SK-N-SH (cell line): ENCODE measurements at regions not wholly inside any gene's neighbourhood (a gene's known extent, or its start where the extent isn't known, plus 50 kb on each side); places are given as distances from the start of the nearest gene placed in this dataset.

ENCODE experiments used
- CTCF ChIA-PET: fragments of 300-600, 350-600 bp; formaldehyde crosslinking; extraction: SDS; loops from one replicate; lab custom pipeline; 2021; lab: Yijun Ruan, JAX
- POLR2A ChIA-PET: fragments of 350-600 bp; sonication (Branson Sonifier 250); formaldehyde crosslinking; extraction: SDS; loops from one replicate; lab custom pipeline; 2020; ENCODE audit warnings: antibody characterized with exemption, inconsistent platforms; lab: Yijun Ruan, JAX
- DNase-seq: peaks from one replicate; pipeline ENCODE4 v3.0.0; 2012
- H2AFZ ChIP-seq: fragments of 200-600 bp; sonication (generic); 2 replicates; pipeline ENCODE4 v1.8.1; 2016; ENCODE audit warnings: antibody characterized with exemption, mild to moderate bottlenecking, low read depth
- H3F3A ChIP-seq: fragments of 200-600 bp; sonication (generic); replicated peaks from 2 replicates; pipeline ENCODE3; 2016; ENCODE audit warnings: antibody characterized with exemption, mild to moderate bottlenecking; ENCODE audit not compliant: insufficient read depth
- H3K27ac ChIP-seq, 2 experiments: fragments of 200-500 bp in 1 of 2; fragments of 200-600 bp in 1 of 2; sonication (Bioruptor generic) in 1 of 2; sonication (generic), shearing (Covaris generic) in 1 of 2; 2 replicates each; pipeline versions ENCODE4 v1.5.1 to v1.6.1; 2014 to 2016; ENCODE audit warnings: low read depth in 2 of 2, inconsistent platforms in 1 of 2, low read length in 1 of 2, mild to moderate bottlenecking in 1 of 2, mixed read lengths in 1 of 2
- H3K27me3 ChIP-seq: fragments of 200-600 bp; sonication (generic), shearing (Covaris generic); 2 replicates; pipeline ENCODE4 v1.6.1; 2016; ENCODE audit warnings: mixed run types; ENCODE audit not compliant: insufficient read depth
- H3K36me3 ChIP-seq, 2 experiments: fragments of 200-500 bp in 1 of 2; fragments of 200-600 bp in 1 of 2; sonication (Bioruptor generic) in 1 of 2; sonication (generic) in 1 of 2; replicated peaks in 1 of 2; 2 replicates each; pipeline versions ENCODE3 to v1.5.1; 2014 to 2016; ENCODE audit warnings: low read length in 1 of 2, mild to moderate bottlenecking in 1 of 2; ENCODE audit not compliant: insufficient read depth in 2 of 2, control insufficient read depth in 1 of 2
- H3K4me1 ChIP-seq, 2 experiments: fragments of 200-500 bp in 1 of 2; fragments of 200-600 bp in 1 of 2; sonication (Bioruptor generic) in 1 of 2; sonication (generic), shearing (Covaris generic) in 1 of 2; 2 replicates each; pipeline versions ENCODE4 v1.5.1 to v1.6.1; 2014 to 2016; ENCODE audit warnings: low read depth in 1 of 2, low read length in 1 of 2, mixed run types in 1 of 2; ENCODE audit not compliant: insufficient read depth in 2 of 2, control insufficient read depth in 1 of 2
- H3K4me2 ChIP-seq: fragments of 200-600 bp; sonication (generic), shearing (Covaris generic); 2 replicates; pipeline ENCODE4 v1.6.1; 2017; ENCODE audit warnings: mixed run types
- H3K4me3 ChIP-seq, 2 experiments: fragments of 200-500 bp in 1 of 2; fragments of 200-600 bp in 1 of 2; sonication (Bioruptor generic) in 1 of 2; sonication (generic), shearing (Covaris generic) in 1 of 2; 2 replicates each; pipeline versions ENCODE4 v1.5.1 to v1.8.1; 2014 to 2016; ENCODE audit warnings: low read depth in 2 of 2, inconsistent platforms in 1 of 2, low read length in 1 of 2, mild to moderate bottlenecking in 1 of 2, mixed read lengths in 1 of 2, moderate library complexity in 1 of 2
- H3K79me2 ChIP-seq: fragments of 200-600 bp; sonication (generic); 2 replicates; pipeline ENCODE4 v1.8.1; 2017; ENCODE audit warnings: mild to moderate bottlenecking; ENCODE audit not compliant: insufficient read depth
- H3K9ac ChIP-seq: fragments of 200-600 bp; sonication (generic); 2 replicates; pipeline ENCODE4 v1.6.1; 2017; ENCODE audit warnings: mixed run types
- H3K9me2 ChIP-seq: fragments of 200-600 bp; sonication (generic); 2 replicates; pipeline ENCODE4 v1.6.1; 2017; ENCODE audit warnings: mixed run types
- H3K9me3 ChIP-seq: fragments of 200-600 bp; sonication (generic); 2 replicates; pipeline ENCODE4 v1.6.1; 2017; ENCODE audit warnings: mixed run types, mild to moderate bottlenecking, moderate library complexity
- H4K20me1 ChIP-seq: fragments of 200-600 bp; sonication (generic); 2 replicates; pipeline ENCODE4 v1.6.1; 2017; ENCODE audit warnings: mild to moderate bottlenecking, mixed run types; ENCODE audit not compliant: insufficient read depth
- FOSL2 ChIP-seq: IDR thresholded peaks from 2 replicates; pipeline ENCODE4 v1.4.0; 2012; ENCODE audit warnings: low read depth, mild to moderate bottlenecking, moderate library complexity, borderline replicate concordance
- FOXM1 ChIP-seq: IDR thresholded peaks from 2 replicates; pipeline ENCODE4 v1.4.0; 2012; ENCODE audit warnings: low read depth, mild to moderate bottlenecking
- GABPA ChIP-seq: IDR thresholded peaks from 2 replicates; pipeline ENCODE4 v1.4.0; 2012; ENCODE audit warnings: low read depth, mild to moderate bottlenecking
- MEF2A ChIP-seq: IDR thresholded peaks from 2 replicates; pipeline ENCODE4 v1.4.0; 2012; ENCODE audit warnings: low read depth, borderline replicate concordance
- MXI1 ChIP-seq: IDR thresholded peaks from 2 replicates; pipeline ENCODE4 v1.6.1; 2012; ENCODE audit warnings: mild to moderate bottlenecking, low read depth, low read length, improper control_type of control experiment
- NFIC ChIP-seq: IDR thresholded peaks from 2 replicates; pipeline ENCODE4 v1.4.0; 2012; ENCODE audit warnings: borderline replicate concordance
- NRF1 ChIP-seq: IDR thresholded peaks from 2 replicates; pipeline ENCODE4 v1.6.1; 2012; ENCODE audit warnings: low read depth, mild to moderate bottlenecking, low read length
- POLR2AphosphoS5 ChIP-seq: IDR thresholded peaks from 2 replicates; pipeline ENCODE4 v1.6.1; 2012; ENCODE audit warnings: low read depth, low read length
- RAD21 ChIP-seq: IDR thresholded peaks from 2 replicates; pipeline ENCODE4 v1.6.1; 2012; ENCODE audit warnings: mild to moderate bottlenecking, low read length
- RFX5 ChIP-seq: IDR thresholded peaks from 2 replicates; pipeline ENCODE4 v1.6.1; 2012; ENCODE audit warnings: mild to moderate bottlenecking, improper control_type of control experiment, low read length
- WGBS: methylation state at CpG from one replicate; pipeline ENCODE4 v1.1.6; 2017; ENCODE audit warnings: low lambda C conversion rate; 5-methylcytosine and 5-hydroxymethylcytosine counted together
- TF ChIP-seq, protein P1 (sequence below): IDR thresholded peaks from 2 replicates; pipeline ENCODE4 v1.4.0; 2012; ENCODE audit warnings: low read depth, borderline replicate concordance
- TF ChIP-seq, protein P2 (sequence below): IDR thresholded peaks from 2 replicates; pipeline ENCODE4 v1.4.0; 2012; ENCODE audit warnings: low read depth, borderline replicate concordance
- TF ChIP-seq, protein P3 (sequence below): IDR thresholded peaks from 2 replicates; pipeline ENCODE4 v1.6.1; 2012; ENCODE audit warnings: mild to moderate bottlenecking, low read depth, low read length, moderate library complexity
- TF ChIP-seq, protein P4 (sequence below): fragments of 200-600 bp; sonication (generic); IDR thresholded peaks from 2 replicates; pipeline ENCODE4 v1.6.1; 2017; ENCODE audit warnings: antibody characterized with exemption, mild to moderate bottlenecking, moderate library complexity
- TF ChIP-seq, protein P5 (sequence below): IDR thresholded peaks from 2 replicates; pipeline ENCODE4 v1.4.0; 2012; ENCODE audit warnings: low read depth

DNA sequence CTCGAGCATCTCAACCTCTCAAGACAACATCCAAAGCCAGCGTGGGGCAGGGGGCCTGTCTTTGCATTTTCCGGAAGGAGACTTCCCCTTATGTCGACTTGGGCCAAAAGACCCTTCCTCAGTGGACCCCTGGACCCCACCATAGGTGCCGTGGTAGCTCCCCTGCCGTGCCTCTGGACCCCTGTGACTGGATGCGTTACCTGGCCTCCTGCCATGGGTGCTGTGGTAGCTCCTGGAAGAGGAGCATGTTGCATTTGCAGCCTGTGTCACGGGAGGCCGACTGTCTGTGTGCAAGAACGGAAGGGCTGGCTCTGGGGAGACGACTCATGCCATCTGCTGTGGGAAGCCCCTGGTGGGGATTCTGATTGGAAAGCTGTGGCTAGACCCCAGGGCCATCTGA is 130.1 kb downstream of the FOXL1 start:
- no CpG with 5 or more reads among the region's 11 CpGs for WGBS
- Histone ChIP-seq H3K4me3 (no peak overlapping the region), H3K9me3 (no peaks in the 10 kb centered on the region), H3K4me1 (no peaks in the 10 kb centered on the region), H4K20me1 (no peaks in the 10 kb centered on the region), H3K79me2 (peaks cover 26% of the 10 kb centered on the region), H2AFZ (no peak overlapping the region), H3K36me3 (no peaks in the 10 kb centered on the region), H3K27ac (no peak overlapping the region), H3F3A (peaks cover 7% of the 10 kb centered on the region), H3K27me3 (no peaks in the 10 kb centered on the region), H3K9ac (no peak overlapping the region), H3K4me2 (no peak overlapping the region), H3K9me2 (no peaks in the 10 kb centered on the region)
- TF ChIP-seq, protein P1, sequence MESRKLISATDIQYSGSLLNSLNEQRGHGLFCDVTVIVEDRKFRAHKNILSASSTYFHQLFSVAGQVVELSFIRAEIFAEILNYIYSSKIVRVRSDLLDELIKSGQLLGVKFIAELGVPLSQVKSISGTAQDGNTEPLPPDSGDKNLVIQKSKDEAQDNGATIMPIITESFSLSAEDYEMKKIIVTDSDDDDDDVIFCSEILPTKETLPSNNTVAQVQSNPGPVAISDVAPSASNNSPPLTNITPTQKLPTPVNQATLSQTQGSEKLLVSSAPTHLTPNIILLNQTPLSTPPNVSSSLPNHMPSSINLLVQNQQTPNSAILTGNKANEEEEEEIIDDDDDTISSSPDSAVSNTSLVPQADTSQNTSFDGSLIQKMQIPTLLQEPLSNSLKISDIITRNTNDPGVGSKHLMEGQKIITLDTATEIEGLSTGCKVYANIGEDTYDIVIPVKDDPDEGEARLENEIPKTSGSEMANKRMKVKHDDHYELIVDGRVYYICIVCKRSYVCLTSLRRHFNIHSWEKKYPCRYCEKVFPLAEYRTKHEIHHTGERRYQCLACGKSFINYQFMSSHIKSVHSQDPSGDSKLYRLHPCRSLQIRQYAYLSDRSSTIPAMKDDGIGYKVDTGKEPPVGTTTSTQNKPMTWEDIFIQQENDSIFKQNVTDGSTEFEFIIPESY, result no peak
- TF ChIP-seq FOXM1 (no peak), RFX5 (no peak), MXI1 (no peak), NRF1 (no peak), NFIC (no peak), GABPA (no peak), FOSL2 (no peak), MEF2A (no peak), RAD21 (no peak), POLR2AphosphoS5 (no peak)
- TF ChIP-seq, protein P2, sequence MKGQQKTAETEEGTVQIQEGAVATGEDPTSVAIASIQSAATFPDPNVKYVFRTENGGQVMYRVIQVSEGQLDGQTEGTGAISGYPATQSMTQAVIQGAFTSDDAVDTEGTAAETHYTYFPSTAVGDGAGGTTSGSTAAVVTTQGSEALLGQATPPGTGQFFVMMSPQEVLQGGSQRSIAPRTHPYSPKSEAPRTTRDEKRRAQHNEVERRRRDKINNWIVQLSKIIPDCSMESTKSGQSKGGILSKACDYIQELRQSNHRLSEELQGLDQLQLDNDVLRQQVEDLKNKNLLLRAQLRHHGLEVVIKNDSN, result no peak
- TF ChIP-seq, protein P3, sequence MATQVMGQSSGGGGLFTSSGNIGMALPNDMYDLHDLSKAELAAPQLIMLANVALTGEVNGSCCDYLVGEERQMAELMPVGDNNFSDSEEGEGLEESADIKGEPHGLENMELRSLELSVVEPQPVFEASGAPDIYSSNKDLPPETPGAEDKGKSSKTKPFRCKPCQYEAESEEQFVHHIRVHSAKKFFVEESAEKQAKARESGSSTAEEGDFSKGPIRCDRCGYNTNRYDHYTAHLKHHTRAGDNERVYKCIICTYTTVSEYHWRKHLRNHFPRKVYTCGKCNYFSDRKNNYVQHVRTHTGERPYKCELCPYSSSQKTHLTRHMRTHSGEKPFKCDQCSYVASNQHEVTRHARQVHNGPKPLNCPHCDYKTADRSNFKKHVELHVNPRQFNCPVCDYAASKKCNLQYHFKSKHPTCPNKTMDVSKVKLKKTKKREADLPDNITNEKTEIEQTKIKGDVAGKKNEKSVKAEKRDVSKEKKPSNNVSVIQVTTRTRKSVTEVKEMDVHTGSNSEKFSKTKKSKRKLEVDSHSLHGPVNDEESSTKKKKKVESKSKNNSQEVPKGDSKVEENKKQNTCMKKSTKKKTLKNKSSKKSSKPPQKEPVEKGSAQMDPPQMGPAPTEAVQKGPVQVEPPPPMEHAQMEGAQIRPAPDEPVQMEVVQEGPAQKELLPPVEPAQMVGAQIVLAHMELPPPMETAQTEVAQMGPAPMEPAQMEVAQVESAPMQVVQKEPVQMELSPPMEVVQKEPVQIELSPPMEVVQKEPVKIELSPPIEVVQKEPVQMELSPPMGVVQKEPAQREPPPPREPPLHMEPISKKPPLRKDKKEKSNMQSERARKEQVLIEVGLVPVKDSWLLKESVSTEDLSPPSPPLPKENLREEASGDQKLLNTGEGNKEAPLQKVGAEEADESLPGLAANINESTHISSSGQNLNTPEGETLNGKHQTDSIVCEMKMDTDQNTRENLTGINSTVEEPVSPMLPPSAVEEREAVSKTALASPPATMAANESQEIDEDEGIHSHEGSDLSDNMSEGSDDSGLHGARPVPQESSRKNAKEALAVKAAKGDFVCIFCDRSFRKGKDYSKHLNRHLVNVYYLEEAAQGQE, result no peak
- TF ChIP-seq, protein P4, sequence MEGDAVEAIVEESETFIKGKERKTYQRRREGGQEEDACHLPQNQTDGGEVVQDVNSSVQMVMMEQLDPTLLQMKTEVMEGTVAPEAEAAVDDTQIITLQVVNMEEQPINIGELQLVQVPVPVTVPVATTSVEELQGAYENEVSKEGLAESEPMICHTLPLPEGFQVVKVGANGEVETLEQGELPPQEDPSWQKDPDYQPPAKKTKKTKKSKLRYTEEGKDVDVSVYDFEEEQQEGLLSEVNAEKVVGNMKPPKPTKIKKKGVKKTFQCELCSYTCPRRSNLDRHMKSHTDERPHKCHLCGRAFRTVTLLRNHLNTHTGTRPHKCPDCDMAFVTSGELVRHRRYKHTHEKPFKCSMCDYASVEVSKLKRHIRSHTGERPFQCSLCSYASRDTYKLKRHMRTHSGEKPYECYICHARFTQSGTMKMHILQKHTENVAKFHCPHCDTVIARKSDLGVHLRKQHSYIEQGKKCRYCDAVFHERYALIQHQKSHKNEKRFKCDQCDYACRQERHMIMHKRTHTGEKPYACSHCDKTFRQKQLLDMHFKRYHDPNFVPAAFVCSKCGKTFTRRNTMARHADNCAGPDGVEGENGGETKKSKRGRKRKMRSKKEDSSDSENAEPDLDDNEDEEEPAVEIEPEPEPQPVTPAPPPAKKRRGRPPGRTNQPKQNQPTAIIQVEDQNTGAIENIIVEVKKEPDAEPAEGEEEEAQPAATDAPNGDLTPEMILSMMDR, result no peak
- TF ChIP-seq, protein P5, sequence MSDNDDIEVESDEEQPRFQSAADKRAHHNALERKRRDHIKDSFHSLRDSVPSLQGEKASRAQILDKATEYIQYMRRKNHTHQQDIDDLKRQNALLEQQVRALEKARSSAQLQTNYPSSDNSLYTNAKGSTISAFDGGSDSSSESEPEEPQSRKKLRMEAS, result no peak
- POLR2A ChIA-PET, result no interaction called here
- no peak for DNase-seq
- CTCF ChIA-PET, result no interaction called here
